ENCODE measurements at regions not wholly inside any gene's neighbourhood (a gene's known extent, or its start where the extent isn't known, plus 50 kb on each side); places are given as distances from the start of the nearest gene placed in this dataset.
A peak's percentile ranks its signal among the peaks of the same experiment; 100 is the strongest.

DNA sequence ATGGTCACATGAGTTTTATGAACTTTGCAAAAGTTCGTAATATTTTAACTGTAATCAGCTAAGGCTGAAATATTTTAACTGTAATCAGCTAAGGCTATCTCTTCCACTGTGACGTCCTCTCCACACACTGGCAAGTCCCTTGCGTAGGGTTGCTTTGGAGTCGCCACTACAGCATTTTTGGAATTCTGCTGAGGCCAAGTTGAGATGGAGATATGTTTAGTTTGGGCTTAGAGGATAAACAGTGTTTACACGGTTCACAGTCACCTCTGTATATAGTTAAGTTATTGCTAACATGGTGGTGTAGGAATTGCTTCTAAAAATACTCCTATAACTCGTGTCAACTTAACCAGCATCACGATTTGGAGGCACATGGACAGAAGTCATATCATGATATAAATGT lies 143.6 kb upstream of the SERP2 start:
- TF ChIP-seq, protein P1, sequence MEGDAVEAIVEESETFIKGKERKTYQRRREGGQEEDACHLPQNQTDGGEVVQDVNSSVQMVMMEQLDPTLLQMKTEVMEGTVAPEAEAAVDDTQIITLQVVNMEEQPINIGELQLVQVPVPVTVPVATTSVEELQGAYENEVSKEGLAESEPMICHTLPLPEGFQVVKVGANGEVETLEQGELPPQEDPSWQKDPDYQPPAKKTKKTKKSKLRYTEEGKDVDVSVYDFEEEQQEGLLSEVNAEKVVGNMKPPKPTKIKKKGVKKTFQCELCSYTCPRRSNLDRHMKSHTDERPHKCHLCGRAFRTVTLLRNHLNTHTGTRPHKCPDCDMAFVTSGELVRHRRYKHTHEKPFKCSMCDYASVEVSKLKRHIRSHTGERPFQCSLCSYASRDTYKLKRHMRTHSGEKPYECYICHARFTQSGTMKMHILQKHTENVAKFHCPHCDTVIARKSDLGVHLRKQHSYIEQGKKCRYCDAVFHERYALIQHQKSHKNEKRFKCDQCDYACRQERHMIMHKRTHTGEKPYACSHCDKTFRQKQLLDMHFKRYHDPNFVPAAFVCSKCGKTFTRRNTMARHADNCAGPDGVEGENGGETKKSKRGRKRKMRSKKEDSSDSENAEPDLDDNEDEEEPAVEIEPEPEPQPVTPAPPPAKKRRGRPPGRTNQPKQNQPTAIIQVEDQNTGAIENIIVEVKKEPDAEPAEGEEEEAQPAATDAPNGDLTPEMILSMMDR (conservative IDR thresholded peaks at IDR 0.05), result no peak
- H3K27ac ChIP-seq, result no peak overlapping the region

DNA sequence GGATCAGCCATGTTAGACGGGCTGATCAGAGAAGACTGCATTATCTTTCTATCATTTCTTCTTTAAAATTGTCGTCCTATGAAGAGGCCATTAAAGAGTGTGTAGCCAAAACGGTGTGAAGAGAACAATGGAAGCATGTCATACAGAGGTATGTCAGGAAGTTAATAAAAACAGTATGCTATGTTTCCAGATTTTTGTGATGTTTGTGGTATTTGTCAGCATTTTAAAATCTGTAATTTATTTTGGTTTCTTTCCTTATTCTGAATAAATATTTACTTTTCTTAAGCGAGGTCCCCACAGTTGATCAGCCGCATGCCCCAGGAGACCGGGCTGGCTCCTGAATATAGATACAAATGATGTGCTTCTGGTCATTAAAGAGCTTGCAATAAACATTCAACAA lies 142.9 kb upstream of the SERP2 start:
- no peak overlapping the region for H3K27ac ChIP-seq
- TF ChIP-seq, protein P1 (conservative IDR thresholded peaks at IDR 0.05), result no peak

DNA sequence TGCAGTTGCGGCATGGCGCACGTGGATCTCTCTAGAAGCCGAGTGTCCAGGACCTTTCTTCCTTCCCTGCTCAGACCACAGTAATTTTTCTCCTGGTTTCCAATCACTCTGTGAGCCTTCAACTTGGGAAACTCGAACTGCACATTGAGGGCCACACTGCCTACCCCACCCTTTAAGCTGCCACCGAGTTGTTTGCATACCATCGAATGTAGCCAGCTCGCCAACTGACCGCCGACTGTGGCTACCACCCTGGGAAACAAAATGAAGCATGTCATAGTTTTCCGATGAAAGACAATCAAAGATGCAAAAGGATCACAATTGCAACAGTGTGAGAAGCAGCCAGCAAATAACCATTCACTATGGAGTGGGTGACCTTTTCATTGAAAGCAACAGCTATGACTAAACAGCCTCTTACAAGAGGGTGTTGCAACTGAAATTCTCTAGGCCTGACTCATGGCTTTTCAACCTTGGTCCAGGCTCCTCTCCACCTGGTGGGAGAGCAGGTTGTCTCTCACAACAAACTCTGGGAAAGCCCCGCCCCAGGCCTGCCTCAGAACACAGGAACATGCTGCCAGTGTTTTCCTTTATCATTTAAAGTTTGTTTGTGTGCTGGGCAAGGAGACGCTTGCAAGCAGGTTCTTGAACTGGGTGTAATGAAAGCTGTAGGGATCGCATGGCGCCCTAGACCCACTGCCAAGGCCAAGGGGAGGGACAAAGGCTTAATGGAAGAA lies 141.7 kb upstream of the SERP2 start:
- peak overlapping the region; percentile 31 for H3K27ac ChIP-seq
- TF ChIP-seq, protein P1 (conservative IDR thresholded peaks at IDR 0.05), result no peak

DNA sequence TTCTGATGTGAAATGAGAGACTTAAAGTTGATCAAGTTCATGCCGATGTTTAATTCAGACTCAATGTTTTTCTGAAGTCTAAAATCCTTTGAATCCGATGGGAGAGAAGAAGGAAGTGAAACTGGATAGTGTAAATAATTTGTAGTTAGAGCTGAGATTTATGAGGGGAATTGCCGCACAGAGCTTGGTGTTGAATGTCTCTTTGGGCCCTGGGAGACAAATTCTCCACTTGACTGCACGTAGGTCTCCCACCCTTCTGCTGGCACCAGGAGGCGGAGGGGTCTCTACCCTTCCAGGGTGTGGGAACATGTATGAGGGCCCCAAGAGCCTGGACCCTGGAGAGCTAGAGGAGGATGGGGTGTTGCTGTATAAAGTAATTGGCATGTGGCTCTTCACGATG lies 140.8 kb upstream of the SERP2 start:
- TF ChIP-seq, protein P1 (conservative IDR thresholded peaks at IDR 0.05), result no peak
- H3K27ac ChIP-seq, result peak overlapping the region; percentile 31; the same call in 1 of the 2 replicates

DNA sequence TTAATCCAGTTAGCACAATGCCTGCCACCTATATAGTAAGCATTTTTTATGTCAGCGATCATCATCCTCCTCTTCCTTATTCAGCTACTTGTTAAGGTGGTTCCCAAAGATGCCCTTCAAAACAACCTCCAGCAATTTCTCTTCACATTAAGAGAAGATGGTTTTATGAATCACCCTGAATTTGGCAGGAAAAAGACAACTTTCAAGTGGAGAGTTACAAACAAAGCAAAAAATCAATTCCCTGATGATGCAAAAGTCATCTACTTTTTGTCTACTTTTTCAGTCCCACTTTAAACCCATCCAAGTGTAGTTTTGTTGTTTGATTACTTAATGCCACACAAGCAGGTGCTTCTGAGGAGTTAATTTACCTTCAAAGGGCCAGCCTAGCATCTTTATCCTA lies 139.1 kb upstream of the SERP2 start:
- H3K27ac ChIP-seq, result no peak overlapping the region
- TF ChIP-seq, protein P1 (conservative IDR thresholded peaks at IDR 0.05), result no peak

DNA sequence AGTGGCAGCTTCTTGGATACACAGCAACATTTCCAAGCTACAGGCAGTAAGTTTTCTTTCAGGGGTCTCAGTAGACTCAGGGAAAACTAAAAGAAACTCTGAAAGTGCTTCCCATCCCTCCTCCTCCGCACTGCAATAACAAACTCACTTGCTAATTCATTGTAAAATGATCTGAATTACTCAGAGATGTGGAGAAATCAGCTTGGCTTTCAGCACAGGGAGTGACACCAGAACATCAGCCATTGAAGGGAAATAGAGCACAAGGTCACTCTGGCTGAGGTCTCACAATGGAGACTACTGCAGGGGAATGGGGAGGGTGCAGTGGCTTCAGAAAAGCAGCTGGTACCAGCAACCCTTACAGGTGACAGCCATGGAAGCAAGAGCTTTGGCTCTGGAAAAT lies 137.3 kb upstream of the SERP2 start:
- H3K27ac ChIP-seq, result no peak overlapping the region
- TF ChIP-seq, protein P1 (conservative IDR thresholded peaks at IDR 0.05), result no peak

DNA sequence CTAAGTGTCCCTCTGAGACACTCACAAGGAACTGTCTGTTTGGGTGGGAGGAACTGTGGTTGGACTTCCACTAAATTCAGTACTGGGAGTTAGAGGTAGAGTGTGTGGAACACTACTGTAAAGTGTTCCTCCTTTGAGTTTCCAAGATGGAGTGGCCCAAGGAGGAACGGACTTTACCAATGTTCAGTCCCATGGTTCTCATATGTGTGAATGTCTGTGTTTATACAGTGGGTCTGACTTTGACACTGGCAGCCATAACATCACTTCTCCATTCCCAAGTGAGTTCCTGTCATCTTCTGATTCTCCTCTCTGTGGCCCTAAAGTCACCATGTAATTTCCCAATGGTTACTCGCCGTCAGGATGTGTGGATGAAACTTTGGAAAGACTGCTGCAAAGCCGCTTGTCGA lies 136.8 kb upstream of the SERP2 start:
- no peak overlapping the region for H3K27ac ChIP-seq
- TF ChIP-seq, protein P1 (conservative IDR thresholded peaks at IDR 0.05), result no peak

Data from VCaP (cell line).